Glomerular visceral epithelial cell (primary cell): ENCODE measurements at regions not wholly inside any gene's neighbourhood (a gene's known extent, or its start where the extent isn't known, plus 50 kb on each side); places are given as distances from the start of the nearest gene placed in this dataset.
"Not testable (repeated sequence)": the region's sequence is repeated elsewhere in the genome, so short reads cannot be mapped to it uniquely, and the experiment has no call there.

ENCODE experiments used
- DNase-seq: peaks from one replicate; pipeline ENCODE4 v3.0.0-alpha.2; 2016; ENCODE audit errors: extremely low spot score

- no peak for DNase-seq
These were observed 187.2 kb downstream of the NFKBIZ start for GRCh38 chr3:102036472-102036871.

- no peak for DNase-seq
These were observed 187.9 kb downstream of the NFKBIZ start for GRCh38 chr3:102037209-102037608.

GRCh38 chr3:102037791-102038190 lies 188.5 kb downstream of the NFKBIZ start:
- DNase-seq: no peak

- no peak for DNase-seq
These were observed 189.3 kb downstream of the NFKBIZ start for GRCh38 chr3:102038477-102039142.

- DNase-seq: not testable (repeated sequence)
These were observed 190.8 kb downstream of the NFKBIZ start for GRCh38 chr3:102040144-102040543.

GRCh38 chr3:102053375-102053989 lies 204.2 kb downstream of the NFKBIZ start:
- peak; percentile 61 for DNase-seq

- DNase-seq: no peak
These were observed 205.3 kb downstream of the NFKBIZ start for GRCh38 chr3:102054543-102055080.

- no peak for DNase-seq
These were observed 208.6 kb downstream of the NFKBIZ start for GRCh38 chr3:102057781-102058421.

GRCh38 chr3:102059145-102059943 lies 210.0 kb downstream of the NFKBIZ start:
- no peak for DNase-seq

GRCh38 chr3:102060814-102061213 lies 211.5 kb downstream of the NFKBIZ start:
- no peak for DNase-seq

- no peak for DNase-seq
These were observed 214.3 kb downstream of the NFKBIZ start for GRCh38 chr3:102063572-102063971.

- no peak for DNase-seq
These were observed 217.2 kb downstream of the NFKBIZ start for GRCh38 chr3:102066470-102066869.

- peak; percentile 39 for DNase-seq
These were observed 219.0 kb downstream of the NFKBIZ start for GRCh38 chr3:102068327-102068726.

- no peak for DNase-seq
These were observed 219.4 kb downstream of the NFKBIZ start for GRCh38 chr3:102068736-102069135.

GRCh38 chr3:102069211-102069662 lies 219.9 kb downstream of the NFKBIZ start:
- peak; percentile 69 for DNase-seq

GRCh38 chr3:102074946-102075345 lies 225.6 kb downstream of the NFKBIZ start:
- DNase-seq: no peak

- DNase-seq: no peak
These were observed 229.1 kb downstream of the NFKBIZ start for GRCh38 chr3:102078401-102078800.

- no peak for DNase-seq
These were observed 229.8 kb downstream of the NFKBIZ start for GRCh38 chr3:102078854-102079808.

- no peak for DNase-seq
These were observed 230.5 kb downstream of the NFKBIZ start for GRCh38 chr3:102079809-102080197.

- DNase-seq: no peak
These were observed 232.4 kb downstream of the NFKBIZ start for GRCh38 chr3:102081572-102082289.
